ENCODE measurements at regions not wholly inside any gene's neighbourhood (a gene's known extent, or its start where the extent isn't known, plus 50 kb on each side); places are given as distances from the start of the nearest gene placed in this dataset.

DNA sequence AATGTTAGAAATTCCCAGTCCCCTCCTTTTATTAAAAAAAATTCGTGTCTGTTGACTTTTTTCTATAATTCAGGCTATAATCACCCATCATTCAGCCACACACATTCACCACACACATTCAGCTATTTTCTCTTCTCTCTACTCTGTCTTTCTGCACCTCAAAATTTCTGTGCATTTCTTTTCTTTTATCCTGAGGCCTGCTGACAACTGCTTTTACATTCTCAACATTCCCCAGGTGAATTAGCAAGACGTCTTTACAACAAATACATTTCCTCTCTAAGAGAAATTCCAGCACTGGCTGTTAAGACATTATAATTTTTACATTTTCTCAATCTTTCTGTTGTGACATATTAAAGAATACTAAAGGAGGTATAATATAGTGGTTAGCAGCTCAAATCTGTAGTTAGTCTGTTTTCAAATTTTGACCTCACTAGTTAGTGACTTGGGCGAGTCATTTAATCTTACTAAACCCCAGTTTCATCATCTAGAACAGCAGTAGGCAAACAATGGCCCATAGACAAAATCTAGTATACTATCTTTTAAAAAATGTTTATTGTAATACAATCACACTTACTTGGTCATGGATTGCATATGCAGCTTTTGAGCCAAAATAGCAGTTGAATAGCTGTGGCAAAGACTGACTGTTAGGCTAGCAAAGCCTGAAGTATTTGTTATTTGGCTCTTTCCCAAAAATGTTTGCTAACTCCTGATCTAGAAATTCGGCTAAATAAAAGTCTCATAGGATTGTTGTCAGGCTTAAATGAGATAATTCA lies 350.7 kb downstream of the NSUN3 start:
- TF ChIP-seq, protein P1, sequence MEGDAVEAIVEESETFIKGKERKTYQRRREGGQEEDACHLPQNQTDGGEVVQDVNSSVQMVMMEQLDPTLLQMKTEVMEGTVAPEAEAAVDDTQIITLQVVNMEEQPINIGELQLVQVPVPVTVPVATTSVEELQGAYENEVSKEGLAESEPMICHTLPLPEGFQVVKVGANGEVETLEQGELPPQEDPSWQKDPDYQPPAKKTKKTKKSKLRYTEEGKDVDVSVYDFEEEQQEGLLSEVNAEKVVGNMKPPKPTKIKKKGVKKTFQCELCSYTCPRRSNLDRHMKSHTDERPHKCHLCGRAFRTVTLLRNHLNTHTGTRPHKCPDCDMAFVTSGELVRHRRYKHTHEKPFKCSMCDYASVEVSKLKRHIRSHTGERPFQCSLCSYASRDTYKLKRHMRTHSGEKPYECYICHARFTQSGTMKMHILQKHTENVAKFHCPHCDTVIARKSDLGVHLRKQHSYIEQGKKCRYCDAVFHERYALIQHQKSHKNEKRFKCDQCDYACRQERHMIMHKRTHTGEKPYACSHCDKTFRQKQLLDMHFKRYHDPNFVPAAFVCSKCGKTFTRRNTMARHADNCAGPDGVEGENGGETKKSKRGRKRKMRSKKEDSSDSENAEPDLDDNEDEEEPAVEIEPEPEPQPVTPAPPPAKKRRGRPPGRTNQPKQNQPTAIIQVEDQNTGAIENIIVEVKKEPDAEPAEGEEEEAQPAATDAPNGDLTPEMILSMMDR (IDR thresholded peaks at IDR 0.05) = no peak
- no peak for TF ChIP-seq POLR2A (IDR thresholded peaks at IDR 0.05)
